Endothelial cell of umbilical vein (primary cell): ENCODE measurements at regions not wholly inside any gene's neighbourhood (a gene's known extent, or its start where the extent isn't known, plus 50 kb on each side); places are given as distances from the start of the nearest gene placed in this dataset.

Experiments used
- EZH2 ChIP-seq: IDR thresholded peaks from 2 replicates; pipeline ENCODE4 v1.6.1; 2012; ENCODE audit warnings: borderline replicate concordance, low read depth, mild to moderate bottlenecking, moderate library complexity, low read length, inconsistent platforms; ENCODE audit not compliant: severe bottlenecking
- FOS ChIP-seq: IDR thresholded peaks from 2 replicates; pipeline ENCODE4 v1.6.1; 2011; ENCODE audit warnings: mild to moderate bottlenecking, low read length, moderate library complexity, borderline replicate concordance; ENCODE audit not compliant: insufficient read depth
- GATA2 ChIP-seq: IDR thresholded peaks from 2 replicates; pipeline ENCODE4 v1.7.0; 2011; ENCODE audit warnings: low read depth, mild to moderate bottlenecking, moderate library complexity, mixed read lengths, low read length; ENCODE audit not compliant: insufficient read length, insufficient read depth
- JUN ChIP-seq: IDR thresholded peaks from 2 replicates; pipeline ENCODE4 v1.6.1; 2011; ENCODE audit warnings: borderline replicate concordance, low read depth; ENCODE audit not compliant: insufficient read length, insufficient read depth
- MYC ChIP-seq: IDR thresholded peaks from one replicate; pipeline ENCODE4 v1.6.1; 2011; ENCODE audit warnings: mild to moderate bottlenecking, low read depth, low read length
- POLR2A ChIP-seq: IDR thresholded peaks from 2 replicates; pipeline ENCODE4 v1.6.1; 2012; ENCODE audit warnings: low read depth, mild to moderate bottlenecking, control low read depth, low read length
- POLR2AphosphoS5 ChIP-seq: IDR thresholded peaks from 2 replicates; pipeline ENCODE4 v1.6.1; 2012; ENCODE audit warnings: low read depth, mild to moderate bottlenecking, control low read depth, low read length, moderate library complexity; ENCODE audit not compliant: insufficient read depth
- TF ChIP-seq, protein P1 (sequence below), 2 donors: IDR thresholded peaks; 1 replicate in 1 of 2; 2 replicates in 1 of 2; pipeline ENCODE4 v1.5.1; 2011; ENCODE audit warnings: low read length in 2 of 2, mild to moderate bottlenecking in 2 of 2, moderate library complexity in 2 of 2, control low read depth in 1 of 2, inconsistent platforms in 1 of 2, low read depth in 1 of 2; ENCODE audit not compliant: insufficient read depth in 1 of 2; ENCODE audit errors: extremely low read depth in 1 of 2
- TF ChIP-seq, protein P2 (sequence below): IDR thresholded peaks from 2 replicates; pipeline ENCODE4 v1.6.1; 2011; ENCODE audit not compliant: insufficient read depth, insufficient read length

DNA sequence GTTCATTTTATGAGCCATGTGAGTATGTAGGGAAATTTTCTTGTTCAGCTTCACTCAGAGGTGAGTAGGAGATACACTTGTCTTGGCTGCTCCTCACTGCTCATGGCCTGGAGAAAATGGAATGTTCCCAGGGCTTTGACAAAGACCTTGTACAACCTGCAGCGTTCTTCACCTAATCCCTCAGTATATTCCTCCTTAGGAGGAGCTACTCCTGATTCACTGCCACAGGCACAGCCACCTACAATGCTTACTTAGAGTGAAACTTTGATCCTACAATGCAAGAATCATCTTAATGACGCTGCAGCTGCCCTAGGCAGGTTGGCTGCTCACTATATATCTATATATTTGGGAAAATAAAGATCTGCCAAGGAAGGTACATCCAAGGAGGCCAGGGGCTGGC, 364.2 kb downstream of the KLF5 start:
- TF ChIP-seq, protein P1, sequence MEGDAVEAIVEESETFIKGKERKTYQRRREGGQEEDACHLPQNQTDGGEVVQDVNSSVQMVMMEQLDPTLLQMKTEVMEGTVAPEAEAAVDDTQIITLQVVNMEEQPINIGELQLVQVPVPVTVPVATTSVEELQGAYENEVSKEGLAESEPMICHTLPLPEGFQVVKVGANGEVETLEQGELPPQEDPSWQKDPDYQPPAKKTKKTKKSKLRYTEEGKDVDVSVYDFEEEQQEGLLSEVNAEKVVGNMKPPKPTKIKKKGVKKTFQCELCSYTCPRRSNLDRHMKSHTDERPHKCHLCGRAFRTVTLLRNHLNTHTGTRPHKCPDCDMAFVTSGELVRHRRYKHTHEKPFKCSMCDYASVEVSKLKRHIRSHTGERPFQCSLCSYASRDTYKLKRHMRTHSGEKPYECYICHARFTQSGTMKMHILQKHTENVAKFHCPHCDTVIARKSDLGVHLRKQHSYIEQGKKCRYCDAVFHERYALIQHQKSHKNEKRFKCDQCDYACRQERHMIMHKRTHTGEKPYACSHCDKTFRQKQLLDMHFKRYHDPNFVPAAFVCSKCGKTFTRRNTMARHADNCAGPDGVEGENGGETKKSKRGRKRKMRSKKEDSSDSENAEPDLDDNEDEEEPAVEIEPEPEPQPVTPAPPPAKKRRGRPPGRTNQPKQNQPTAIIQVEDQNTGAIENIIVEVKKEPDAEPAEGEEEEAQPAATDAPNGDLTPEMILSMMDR (IDR thresholded peaks at IDR 0.05; ENCODE audit: extremely low read depth in 1 of 2, insufficient read depth in 1 of 2, low read depth in 1 of 2, low read length in 2 of 2), result no peak
- TF ChIP-seq POLR2A (no peak), EZH2 (no peak), FOS (no peak), MYC (no peak), POLR2AphosphoS5 (no peak), GATA2 (no peak), JUN (no peak)
- TF ChIP-seq, protein P2, sequence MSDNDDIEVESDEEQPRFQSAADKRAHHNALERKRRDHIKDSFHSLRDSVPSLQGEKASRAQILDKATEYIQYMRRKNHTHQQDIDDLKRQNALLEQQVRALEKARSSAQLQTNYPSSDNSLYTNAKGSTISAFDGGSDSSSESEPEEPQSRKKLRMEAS, result no peak
